Right lobe of liver (tissue), 6 donors: ENCODE measurements at regions not wholly inside any gene's neighbourhood (a gene's known extent, or its start where the extent isn't known, plus 50 kb on each side); places are given as distances from the start of the nearest gene placed in this dataset.
"Not testable (repeated sequence)": the region's sequence is repeated elsewhere in the genome, so short reads cannot be mapped to it uniquely, and the experiment has no call there.

ENCODE experiments used
- ATAC-seq, 4 donors: fragments of 200-7000 bp; cut with Tn5 transposase; one replicate each; pipeline ENCODE4 v1.9.1; 2020; ENCODE audit warnings: mild to moderate bottlenecking in 4 of 4, moderate library complexity in 4 of 4
- DNase-seq, 3 donors: peaks; one replicate each; pipeline ENCODE4 v3.0.0-alpha.2; 2020
- H3K27ac ChIP-seq, 3 donors: fragments of 200-600 bp; one replicate each; pipeline ENCODE4 v1.8.0; 2022
- H3K27me3 ChIP-seq, 2 donors: fragments of 200-600 bp; one replicate each; pipeline ENCODE4 v1.8.0; 2022
- H3K36me3 ChIP-seq, 4 donors: fragments of 200-600 bp; sonication (generic) in 1 of 4; one replicate each; pipeline versions ENCODE4 v1.5.1 to v1.8.0; 2017 to 2022; ENCODE audit warnings: control low read depth in 1 of 4
- H3K4me1 ChIP-seq, 4 donors: fragments of 200-600 bp; sonication (generic) in 1 of 4; one replicate each; pipeline versions ENCODE4 v1.5.1 to v1.8.0; 2017 to 2022; ENCODE audit warnings: control low read depth in 1 of 4
- H3K4me3 ChIP-seq, 3 donors: fragments of 200-600 bp; one replicate each; pipeline ENCODE4 v1.8.0; 2022
- H3K9me3 ChIP-seq, 4 donors: fragments of 200-600 bp; sonication (generic) in 1 of 4; one replicate each; pipeline versions ENCODE4 v1.5.1 to v1.8.0; 2017 to 2022; ENCODE audit warnings: control low read depth in 1 of 4
- POLR2A ChIP-seq: fragments of 450-650 bp; IDR thresholded peaks from one replicate; pipeline ENCODE4 v1.6.1; 2017; ENCODE audit warnings: antibody characterized with exemption, mild to moderate bottlenecking
- WGBS: methylation state at CpG from one replicate; pipeline ENCODE4 v1.1.6; 2018; ENCODE audit warnings: low coverage, low lambda C conversion rate; ENCODE audit not compliant: insufficient coverage; ENCODE audit errors: missing lambda C conversion rate; 5-methylcytosine and 5-hydroxymethylcytosine counted together
- intact Hi-C, 2 donors: fragments of 100-400 bp; cut with DNase I; formaldehyde crosslinking; loops; one replicate each; pipeline versions ENCODE4 v1.11.2 to v1.14.1; 2022
- TF ChIP-seq, protein P1 (sequence below), 4 donors: fragments of 200-600 bp in 3 of 4; fragments of 450-650 bp in 1 of 4; IDR thresholded peaks; one replicate each; pipeline versions ENCODE4 v1.5.1 to v1.8.0; 2016 to 2022; ENCODE audit warnings: antibody characterized with exemption in 4 of 4, mild to moderate bottlenecking in 2 of 4
- donor health status: DM: no; HTN: yes; CAD: no.
- donor health status: DM: no; HTN: no; CAD: no.
- donor health status: DM: no; HTN: no; CAD: no.
- donor health status: DM: no; HTN: yes; CAD: no.
- donor health status: DM: no; HTN: yes; CAD: no.

DNA sequence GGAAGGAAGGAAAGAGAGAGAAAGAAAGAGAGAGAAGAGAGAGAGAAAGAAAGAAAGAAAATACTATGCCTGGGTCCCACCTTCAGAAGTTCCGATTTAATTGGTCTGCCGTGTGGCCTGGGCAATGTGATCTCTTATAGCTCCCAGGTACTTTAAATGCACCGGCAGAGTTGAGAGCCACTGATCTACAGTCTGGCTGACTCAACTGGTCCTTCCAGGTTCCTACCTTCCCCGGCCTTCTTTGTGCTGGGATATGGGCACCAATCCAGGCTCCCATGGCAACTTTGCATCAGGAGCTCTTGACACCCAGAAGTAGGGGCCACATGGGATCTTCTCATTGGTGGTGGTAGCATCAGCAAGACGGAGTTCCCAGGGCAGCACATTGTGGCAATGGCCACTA lies 186.5 kb upstream of the ATP6AP2 start:
- intact Hi-C loops, result no loop called here
- 100% methylated on average over 2 of the region's 5 CpGs for WGBS
- Histone ChIP-seq H3K9me3 (no peaks in the 10 kb centered on the region), H3K4me3 (no peak overlapping the region), H3K4me1 (no peaks in the 10 kb centered on the region), H3K36me3 (no peaks in the 10 kb centered on the region), H3K27me3 (no peaks in the 10 kb centered on the region), H3K27ac (no peak overlapping the region)
- DNase-seq, result no peak
- no peak for ATAC-seq
- TF ChIP-seq POLR2A, result no peak
- TF ChIP-seq, protein P1, sequence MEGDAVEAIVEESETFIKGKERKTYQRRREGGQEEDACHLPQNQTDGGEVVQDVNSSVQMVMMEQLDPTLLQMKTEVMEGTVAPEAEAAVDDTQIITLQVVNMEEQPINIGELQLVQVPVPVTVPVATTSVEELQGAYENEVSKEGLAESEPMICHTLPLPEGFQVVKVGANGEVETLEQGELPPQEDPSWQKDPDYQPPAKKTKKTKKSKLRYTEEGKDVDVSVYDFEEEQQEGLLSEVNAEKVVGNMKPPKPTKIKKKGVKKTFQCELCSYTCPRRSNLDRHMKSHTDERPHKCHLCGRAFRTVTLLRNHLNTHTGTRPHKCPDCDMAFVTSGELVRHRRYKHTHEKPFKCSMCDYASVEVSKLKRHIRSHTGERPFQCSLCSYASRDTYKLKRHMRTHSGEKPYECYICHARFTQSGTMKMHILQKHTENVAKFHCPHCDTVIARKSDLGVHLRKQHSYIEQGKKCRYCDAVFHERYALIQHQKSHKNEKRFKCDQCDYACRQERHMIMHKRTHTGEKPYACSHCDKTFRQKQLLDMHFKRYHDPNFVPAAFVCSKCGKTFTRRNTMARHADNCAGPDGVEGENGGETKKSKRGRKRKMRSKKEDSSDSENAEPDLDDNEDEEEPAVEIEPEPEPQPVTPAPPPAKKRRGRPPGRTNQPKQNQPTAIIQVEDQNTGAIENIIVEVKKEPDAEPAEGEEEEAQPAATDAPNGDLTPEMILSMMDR (IDR thresholded peaks at IDR 0.05), result no peak

DNA sequence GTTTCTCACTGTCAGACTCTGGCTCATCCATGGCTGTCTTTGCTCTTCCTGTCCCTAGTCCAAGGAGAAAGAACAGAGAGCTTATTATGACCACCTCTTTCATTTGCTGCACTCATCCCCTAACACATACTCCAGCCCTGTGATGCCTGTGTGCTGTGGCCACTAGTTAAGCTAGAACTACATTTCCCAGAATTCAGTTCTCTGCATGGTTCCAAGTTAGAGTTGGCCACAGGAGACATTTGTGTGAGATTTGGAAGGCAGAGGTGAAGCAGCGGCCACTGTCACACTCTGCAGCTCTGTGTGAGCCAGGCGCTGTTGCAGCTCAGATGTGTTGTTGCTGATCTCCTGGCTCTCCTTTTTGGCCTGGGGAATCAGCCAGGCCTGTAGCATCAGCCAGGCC lies 188.2 kb upstream of the ATP6AP2 start:
- no peak overlapping the region for H3K27ac ChIP-seq
- TF ChIP-seq, protein P1 (IDR thresholded peaks at IDR 0.05), result no peak
- no peak for TF ChIP-seq POLR2A
- no peaks in the 10 kb centered on the region for H3K4me1 ChIP-seq
- DNase-seq (no peak), ATAC-seq (no peak)
- H3K36me3 ChIP-seq, result no peaks in the 10 kb centered on the region
- WGBS, result 79% methylated on average over 2 of the region's 2 CpGs
- H3K27me3 ChIP-seq, result no peaks in the 10 kb centered on the region
- H3K9me3 ChIP-seq, result no peaks in the 10 kb centered on the region
- intact Hi-C loops, result no loop called here
- H3K4me3 ChIP-seq, result no peak overlapping the region

DNA sequence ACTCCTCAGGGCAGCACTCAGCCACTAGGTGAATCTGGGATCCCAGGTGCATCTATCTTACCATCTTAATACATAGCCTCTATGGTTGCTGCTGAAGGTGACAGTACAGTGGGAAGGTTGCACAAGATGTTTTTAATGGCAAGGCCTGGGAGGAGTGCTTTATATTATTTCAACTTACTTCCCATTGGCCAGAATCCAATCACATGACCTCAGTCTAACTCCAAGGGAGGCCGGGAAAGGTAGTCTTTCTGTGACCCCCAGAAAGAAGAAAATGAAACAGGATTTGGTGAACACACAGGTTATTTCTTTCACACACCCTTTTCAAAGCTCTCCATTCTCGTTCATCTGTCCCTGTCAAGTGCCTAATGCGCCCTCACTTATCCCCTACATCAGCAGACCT lies 189.1 kb upstream of the ATP6AP2 start:
- intact Hi-C loops, result no loop called here
- Histone ChIP-seq H3K36me3 (no peaks in the 10 kb centered on the region), H3K9me3 (no peaks in the 10 kb centered on the region), H3K4me1 (no peaks in the 10 kb centered on the region), H3K27ac (no peak overlapping the region), H3K4me3 (no peak overlapping the region), H3K27me3 (no peaks in the 10 kb centered on the region)
- ATAC-seq (no peak), DNase-seq (no peak)
- TF ChIP-seq, protein P1 (IDR thresholded peaks at IDR 0.05), result no peak
- no peak for TF ChIP-seq POLR2A
- 51% methylated on average over 3 of the region's 3 CpGs for WGBS

DNA sequence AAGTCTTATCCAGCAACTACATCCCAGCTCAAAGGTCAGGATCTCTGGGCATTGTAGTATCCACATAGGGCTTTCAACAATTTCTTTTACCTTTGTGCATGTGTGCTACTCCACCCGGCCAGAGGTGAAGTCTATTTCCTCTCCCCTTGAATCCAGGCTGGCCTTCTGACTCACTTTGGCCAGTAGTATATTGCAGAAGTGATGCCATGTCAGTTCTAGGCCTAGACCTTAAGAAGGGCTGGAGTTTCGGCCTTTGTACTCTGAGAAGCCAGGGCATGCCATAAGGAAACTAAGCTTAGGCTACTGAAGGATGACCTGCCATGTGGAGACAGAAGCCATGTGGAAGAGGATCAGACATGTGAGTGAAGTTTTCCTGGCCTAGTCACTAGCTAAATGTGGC lies 191.2 kb upstream of the ATP6AP2 start:
- no peak for TF ChIP-seq POLR2A
- TF ChIP-seq, protein P1 (IDR thresholded peaks at IDR 0.05), result no peak
- DNase-seq (no peak), ATAC-seq (no peak)
- Histone ChIP-seq H3K27ac (no peak overlapping the region), H3K4me3 (no peak overlapping the region), H3K27me3 (no peaks in the 10 kb centered on the region), H3K4me1 (no peaks in the 10 kb centered on the region), H3K36me3 (no peaks in the 10 kb centered on the region), H3K9me3 (no peaks in the 10 kb centered on the region)
- WGBS, result 62% methylated on average over 2 of the region's 2 CpGs
- intact Hi-C loops, result no loop called here

DNA sequence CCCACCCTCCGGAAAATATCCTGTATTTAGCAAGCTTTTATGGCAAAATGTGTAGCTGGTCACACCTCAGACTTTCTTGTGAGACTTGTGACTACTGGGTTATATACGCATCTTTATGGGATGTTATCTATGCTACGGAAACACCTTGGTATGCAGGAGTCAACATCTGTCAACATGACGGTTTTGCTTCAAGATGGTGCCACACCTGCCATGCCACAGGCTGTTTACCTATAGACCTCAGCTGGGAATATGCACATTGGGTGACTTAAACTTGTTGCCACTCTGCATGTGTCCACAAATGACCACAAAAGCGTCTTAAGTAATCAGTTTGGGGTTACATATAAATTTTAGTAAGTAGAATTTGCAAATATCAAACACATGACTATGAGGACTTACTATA lies 192.3 kb upstream of the ATP6AP2 start:
- TF ChIP-seq POLR2A, result no peak
- TF ChIP-seq, protein P1 (IDR thresholded peaks at IDR 0.05), result no peak
- WGBS, result 40% methylated on average over 2 of the region's 5 CpGs
- DNase-seq (no peak), ATAC-seq (no peak)
- Histone ChIP-seq H3K9me3 (no peaks in the 10 kb centered on the region), H3K4me1 (no peaks in the 10 kb centered on the region), H3K4me3 (no peak overlapping the region), H3K36me3 (no peaks in the 10 kb centered on the region), H3K27ac (no peak overlapping the region), H3K27me3 (no peaks in the 10 kb centered on the region)
- intact Hi-C loops, result no loop called here

DNA sequence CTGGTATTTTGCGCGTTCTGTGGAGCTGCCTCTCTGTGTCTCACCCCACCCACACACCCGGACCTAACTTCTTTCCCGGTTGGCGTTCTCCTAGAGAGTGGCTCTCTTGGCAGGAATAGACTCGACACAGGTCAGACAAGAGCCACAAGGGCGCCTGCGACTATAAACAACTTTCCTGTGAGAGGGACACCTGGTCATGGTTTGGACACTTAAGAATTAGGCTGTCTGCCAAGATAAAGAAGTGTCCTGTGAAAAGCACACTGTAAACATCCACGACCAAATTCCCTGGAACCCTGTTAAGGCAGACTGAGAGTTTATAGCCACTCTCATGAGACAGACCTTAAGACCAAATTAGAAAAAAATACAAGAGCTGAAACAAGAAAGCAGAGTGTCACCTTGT lies 192.9 kb upstream of the ATP6AP2 start:
- ATAC-seq, intact Hi-C loops, H3K9me3 ChIP-seq, H3K36me3 ChIP-seq, H3K4me3 ChIP-seq, H3K4me1 ChIP-seq, H3K27ac ChIP-seq, H3K27me3 ChIP-seq, DNase-seq: not testable (repeated sequence)
- 77% methylated on average over 9 of the region's 9 CpGs for WGBS

DNA sequence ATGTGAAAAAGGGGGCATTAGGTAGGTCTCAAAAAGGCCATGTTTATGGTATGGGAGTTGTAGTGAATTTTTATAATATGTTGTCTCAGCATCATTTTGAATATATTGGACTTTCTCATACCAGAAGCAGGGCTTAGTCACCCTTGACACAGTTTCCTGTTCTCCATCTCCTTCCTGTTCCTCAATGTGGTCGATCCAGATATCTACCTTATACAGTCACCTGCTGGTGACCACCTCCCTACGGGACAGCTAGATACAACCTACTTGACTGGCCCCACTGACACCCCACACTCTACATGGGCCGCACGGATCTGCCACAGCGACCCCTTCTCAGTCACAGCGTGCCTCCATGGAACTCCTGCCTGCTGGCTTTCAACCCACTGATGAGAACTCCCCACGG lies 193.5 kb upstream of the ATP6AP2 start:
- WGBS, result 75% methylated on average over 5 of the region's 7 CpGs
- H3K27me3 ChIP-seq, H3K9me3 ChIP-seq, ATAC-seq, DNase-seq, H3K4me1 ChIP-seq, H3K36me3 ChIP-seq, H3K27ac ChIP-seq, H3K4me3 ChIP-seq, intact Hi-C loops: not testable (repeated sequence)
